ENCODE measurements at regions not wholly inside any gene's neighbourhood (a gene's known extent, or its start where the extent isn't known, plus 50 kb on each side); places are given as distances from the start of the nearest gene placed in this dataset.
A peak's percentile ranks its signal among the peaks of the same experiment; 100 is the strongest.

DNA sequence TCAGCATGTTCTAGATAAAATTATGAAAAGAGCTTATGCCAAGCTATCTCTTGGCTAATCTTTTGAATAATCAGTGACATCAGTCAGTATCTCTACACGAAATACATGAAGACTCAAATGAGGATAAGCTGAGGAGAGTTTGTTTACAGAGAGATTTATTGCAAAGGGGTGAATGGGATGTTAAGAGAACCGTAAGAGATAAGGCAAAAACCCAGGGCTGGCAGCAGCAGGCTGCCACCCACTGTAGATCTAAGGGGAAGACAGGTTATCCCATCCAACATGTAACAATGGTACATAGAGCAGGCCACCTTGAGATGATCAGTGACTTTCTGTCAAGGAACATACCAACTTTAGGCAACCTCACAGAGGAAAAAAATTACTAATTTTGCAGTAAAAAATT, 432.1 kb upstream of the NR3C2 start:
- Histone ChIP-seq H3K27me3 (ENCODE audit: low read depth, low read length) (no peaks in the 10 kb centered on the region), H3K9ac (ENCODE audit: low read length) (no peak overlapping the region), H4K20me1 (ENCODE audit: insufficient read depth, low read length) (no peaks in the 10 kb centered on the region), H3K36me3 (replicated peaks; ENCODE audit: low read depth, low read length) (no peaks in the 10 kb centered on the region), H2AFZ (ENCODE audit: low read depth, low read length) (no peak overlapping the region), H3K4me3 (ENCODE audit: low read length) (no peak overlapping the region), H3K27ac (ENCODE audit: low read length) (no peak overlapping the region), H3K4me1 (ENCODE audit: low read length) (no peaks in the 10 kb centered on the region), H3K4me2 (ENCODE audit: low read length) (no peak overlapping the region), H3K9me3 (ENCODE audit: insufficient read depth, low read length) (no peaks in the 10 kb centered on the region), H3K79me2 (ENCODE audit: low read length) (no peaks in the 10 kb centered on the region)
- TF ChIP-seq, protein P1, sequence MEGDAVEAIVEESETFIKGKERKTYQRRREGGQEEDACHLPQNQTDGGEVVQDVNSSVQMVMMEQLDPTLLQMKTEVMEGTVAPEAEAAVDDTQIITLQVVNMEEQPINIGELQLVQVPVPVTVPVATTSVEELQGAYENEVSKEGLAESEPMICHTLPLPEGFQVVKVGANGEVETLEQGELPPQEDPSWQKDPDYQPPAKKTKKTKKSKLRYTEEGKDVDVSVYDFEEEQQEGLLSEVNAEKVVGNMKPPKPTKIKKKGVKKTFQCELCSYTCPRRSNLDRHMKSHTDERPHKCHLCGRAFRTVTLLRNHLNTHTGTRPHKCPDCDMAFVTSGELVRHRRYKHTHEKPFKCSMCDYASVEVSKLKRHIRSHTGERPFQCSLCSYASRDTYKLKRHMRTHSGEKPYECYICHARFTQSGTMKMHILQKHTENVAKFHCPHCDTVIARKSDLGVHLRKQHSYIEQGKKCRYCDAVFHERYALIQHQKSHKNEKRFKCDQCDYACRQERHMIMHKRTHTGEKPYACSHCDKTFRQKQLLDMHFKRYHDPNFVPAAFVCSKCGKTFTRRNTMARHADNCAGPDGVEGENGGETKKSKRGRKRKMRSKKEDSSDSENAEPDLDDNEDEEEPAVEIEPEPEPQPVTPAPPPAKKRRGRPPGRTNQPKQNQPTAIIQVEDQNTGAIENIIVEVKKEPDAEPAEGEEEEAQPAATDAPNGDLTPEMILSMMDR (IDR thresholded peaks at IDR 0.05; ENCODE audit: low read depth, low read length), result peak; percentile 65
- no peak for TF ChIP-seq EZH2phosphoT487 (IDR thresholded peaks at IDR 0.05; ENCODE audit: low read depth)

DNA sequence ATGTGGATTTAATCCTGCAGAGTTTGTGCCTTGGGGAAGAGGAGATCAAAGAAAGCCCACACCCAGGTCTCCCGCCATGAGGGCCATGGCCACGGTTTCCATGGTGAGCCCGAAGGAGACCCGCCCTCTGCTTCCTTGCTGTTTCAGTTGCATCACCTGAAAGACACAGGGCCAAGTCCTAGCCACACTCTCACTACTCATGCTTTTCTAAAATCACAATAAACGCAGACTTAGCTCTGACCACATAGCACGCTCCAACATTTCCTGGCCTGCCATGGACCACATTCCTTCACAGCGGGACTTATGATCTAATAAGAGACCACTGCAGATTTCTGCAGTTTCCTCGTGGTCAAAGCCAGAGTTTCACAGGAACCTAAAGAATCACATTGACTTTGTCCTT, 426.0 kb upstream of the NR3C2 start:
- Histone ChIP-seq H3K27ac (ENCODE audit: low read length) (no peak overlapping the region), H3K27me3 (ENCODE audit: low read depth, low read length) (no peaks in the 10 kb centered on the region), H3K9ac (ENCODE audit: low read length) (no peak overlapping the region), H3K36me3 (replicated peaks; ENCODE audit: low read depth, low read length) (no peaks in the 10 kb centered on the region), H2AFZ (ENCODE audit: low read depth, low read length) (no peak overlapping the region), H3K4me3 (ENCODE audit: low read length) (no peak overlapping the region), H4K20me1 (ENCODE audit: insufficient read depth, low read length) (no peaks in the 10 kb centered on the region), H3K79me2 (ENCODE audit: low read length) (no peaks in the 10 kb centered on the region), H3K4me1 (ENCODE audit: low read length) (no peaks in the 10 kb centered on the region), H3K4me2 (ENCODE audit: low read length) (no peak overlapping the region), H3K9me3 (ENCODE audit: insufficient read depth, low read length) (no peaks in the 10 kb centered on the region)
- no peak for TF ChIP-seq EZH2phosphoT487 (IDR thresholded peaks at IDR 0.05; ENCODE audit: low read depth)
- TF ChIP-seq, protein P1 (IDR thresholded peaks at IDR 0.05; ENCODE audit: low read depth, low read length), result no peak

DNA sequence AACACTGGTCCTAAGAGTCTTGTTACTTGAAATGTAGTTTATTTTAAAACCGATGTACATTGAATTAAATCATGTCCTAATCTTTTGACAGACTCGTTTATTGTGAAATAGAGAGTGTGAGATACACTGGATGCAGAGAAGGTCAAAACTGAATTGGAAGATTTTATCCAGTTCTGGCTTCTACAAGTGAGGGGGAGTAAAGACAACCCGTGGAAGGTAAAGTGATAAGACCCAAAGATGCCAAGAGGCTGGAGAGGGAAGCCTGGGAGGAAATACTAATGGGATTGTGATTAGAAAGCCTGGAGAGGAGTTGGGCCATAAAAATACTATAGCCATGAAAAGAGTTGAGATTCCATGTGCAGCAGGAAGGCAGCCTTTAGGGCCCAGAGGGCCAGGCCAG, 424.5 kb upstream of the NR3C2 start:
- Histone ChIP-seq H2AFZ (ENCODE audit: low read depth, low read length) (no peak overlapping the region), H3K27ac (ENCODE audit: low read length) (no peak overlapping the region), H3K36me3 (replicated peaks; ENCODE audit: low read depth, low read length) (no peaks in the 10 kb centered on the region), H3K9ac (ENCODE audit: low read length) (no peak overlapping the region), H3K4me3 (ENCODE audit: low read length) (no peak overlapping the region), H3K79me2 (ENCODE audit: low read length) (no peaks in the 10 kb centered on the region), H3K4me1 (ENCODE audit: low read length) (no peaks in the 10 kb centered on the region), H3K4me2 (ENCODE audit: low read length) (no peak overlapping the region), H4K20me1 (ENCODE audit: insufficient read depth, low read length) (no peaks in the 10 kb centered on the region), H3K27me3 (ENCODE audit: low read depth, low read length) (no peaks in the 10 kb centered on the region), H3K9me3 (ENCODE audit: insufficient read depth, low read length) (no peaks in the 10 kb centered on the region)
- TF ChIP-seq, protein P1 (IDR thresholded peaks at IDR 0.05; ENCODE audit: low read depth, low read length), result no peak
- TF ChIP-seq EZH2phosphoT487 (IDR thresholded peaks at IDR 0.05; ENCODE audit: low read depth), result no peak

DNA sequence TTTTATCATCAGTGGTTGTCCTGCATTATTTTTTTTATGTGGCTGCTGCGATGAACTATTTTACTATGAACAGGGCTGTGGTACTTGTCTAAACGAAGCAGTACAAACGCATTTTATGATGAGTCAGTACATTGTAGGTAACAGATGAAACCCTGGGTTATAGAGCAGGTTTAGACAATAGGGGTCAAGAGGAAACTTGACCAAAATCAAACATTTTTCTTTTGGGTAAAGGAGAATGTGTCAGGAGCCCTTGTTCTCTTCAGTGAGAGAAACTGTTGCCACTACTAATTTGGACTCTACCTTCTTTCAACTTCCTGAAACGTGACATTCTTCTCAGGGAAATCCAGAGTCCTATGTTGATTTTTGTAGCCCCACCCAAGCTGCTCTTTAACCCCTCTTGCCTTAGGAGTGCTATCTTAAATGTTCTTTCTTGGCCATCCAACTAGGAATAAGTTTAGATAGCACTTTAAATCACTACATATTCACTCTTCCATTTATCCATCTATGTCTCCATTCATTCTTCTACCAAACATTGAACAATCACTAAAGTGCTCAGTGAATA, 415.8 kb upstream of the NR3C2 start:
- H3K4me3 ChIP-seq (ENCODE audit: low read length), result no peak overlapping the region
- H3K9me3 ChIP-seq (ENCODE audit: insufficient read depth, low read length), result no peaks in the 10 kb centered on the region
- H3K4me2 ChIP-seq (ENCODE audit: low read length), result no peak overlapping the region
- no peak overlapping the region for H2AFZ ChIP-seq (ENCODE audit: low read depth, low read length)
- H3K4me1 ChIP-seq (ENCODE audit: low read length), result no peaks in the 10 kb centered on the region
- H4K20me1 ChIP-seq (ENCODE audit: insufficient read depth, low read length), result no peaks in the 10 kb centered on the region
- no peak overlapping the region for H3K27ac ChIP-seq (ENCODE audit: low read length)
- no peaks in the 10 kb centered on the region for H3K36me3 ChIP-seq (replicated peaks; ENCODE audit: low read depth, low read length)
- TF ChIP-seq EZH2phosphoT487 (IDR thresholded peaks at IDR 0.05; ENCODE audit: low read depth), result no peak
- TF ChIP-seq, protein P1 (IDR thresholded peaks at IDR 0.05; ENCODE audit: low read depth, low read length), result no peak
- no peak overlapping the region for H3K9ac ChIP-seq (ENCODE audit: low read length)
- no peaks in the 10 kb centered on the region for H3K79me2 ChIP-seq (ENCODE audit: low read length)
- no peaks in the 10 kb centered on the region for H3K27me3 ChIP-seq (ENCODE audit: low read depth, low read length)

All from OCI-LY3 (cell line).